ENCODE measurements at regions not wholly inside any gene's neighbourhood (a gene's known extent, or its start where the extent isn't known, plus 50 kb on each side); places are given as distances from the start of the nearest gene placed in this dataset.

GRCh38 chr1:79556189-79556588, 549.7 kb upstream of the ADGRL4 start:
- Mint-ChIP-seq H3K9me3 (peaks cover 1 to 14% (median 8%) of the 10 kb centered on the region in 7 donors), H3K4me1 (no peaks in the 10 kb centered on the region), H3K4me3 (no peak overlapping the region), H3K27ac (no peak overlapping the region), H3K27me3 (ENCODE audit: low read depth in 3 of 3) (no peaks in the 10 kb centered on the region), H3K36me3 (no peaks in the 10 kb centered on the region)
- Histone ChIP-seq H3K4me2 (replicated peaks; ENCODE audit: extremely low read depth, low read length, poor library complexity, severe bottlenecking) (no peak overlapping the region), H3K79me2 (ENCODE audit: insufficient read depth, low read length) (no peaks in the 10 kb centered on the region), H2AFZ (ENCODE audit: insufficient read depth, low read depth, low read length, poor library complexity, severe bottlenecking) (no peak overlapping the region), H4K20me1 (ENCODE audit: insufficient read depth, low read length) (no peaks in the 10 kb centered on the region), H3K27ac (ENCODE audit: low read depth in 1 of 2, low read length in 2 of 2) (no peak overlapping the region), H3K9me3 (replicated peaks in 1 of 2; ENCODE audit: control insufficient read depth in 1 of 2, insufficient read depth in 1 of 2, low read length in 2 of 2) (peaks cover 20 to 23% of the 10 kb centered on the region in 2 donors), H3K27me3 (ENCODE audit: control insufficient read depth in 2 of 2, insufficient read depth in 2 of 2, low read length in 2 of 2) (no peaks in the 10 kb centered on the region), H3K4me1 (ENCODE audit: control insufficient read depth in 1 of 2, insufficient read depth in 2 of 2, low read length in 2 of 2) (no peaks in the 10 kb centered on the region), H3K9ac (ENCODE audit: insufficient read depth, low read length, poor library complexity, severe bottlenecking) (no peak overlapping the region), H3K36me3 (replicated peaks in 1 of 2; ENCODE audit: control insufficient read depth in 1 of 2, insufficient read depth in 2 of 2, low read length in 2 of 2) (no peaks in the 10 kb centered on the region), H3K4me3 (replicated peaks in 1 of 3; ENCODE audit: low read depth in 2 of 3, low read length in 3 of 3) (no peak overlapping the region)
- no peak for DNase-seq
- no peak for TF ChIP-seq CTCF (IDR thresholded peaks at IDR 0.05)
- intact Hi-C loops (cut with micrococcal nuclease): no loop called here

DNA sequence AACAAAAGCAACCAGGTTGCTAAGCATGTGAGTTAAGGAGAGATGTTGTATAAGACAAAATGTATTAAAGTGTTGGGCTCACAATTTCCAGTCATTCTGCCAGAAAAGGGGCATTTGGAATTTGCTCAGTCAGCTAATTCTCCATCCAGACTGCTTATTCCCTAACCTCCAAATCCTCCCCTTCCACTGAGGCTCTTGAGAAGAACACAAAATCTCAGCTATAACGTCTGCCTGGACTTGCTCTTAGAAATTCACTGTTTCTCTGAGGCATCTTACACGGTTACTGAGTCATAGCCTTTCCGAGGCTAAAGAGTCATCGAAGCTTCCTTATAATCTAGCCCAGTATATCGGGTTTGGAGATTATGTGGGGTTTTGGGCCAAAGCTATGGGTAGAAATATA, 548.2 kb upstream of the ADGRL4 start:
- Histone ChIP-seq H3K79me2 (ENCODE audit: insufficient read depth, low read length) (no peaks in the 10 kb centered on the region), H3K4me3 (replicated peaks in 1 of 3; ENCODE audit: low read depth in 2 of 3, low read length in 3 of 3) (no peak overlapping the region), H3K36me3 (replicated peaks in 1 of 2; ENCODE audit: control insufficient read depth in 1 of 2, insufficient read depth in 2 of 2, low read length in 2 of 2) (no peaks in the 10 kb centered on the region), H2AFZ (ENCODE audit: insufficient read depth, low read depth, low read length, poor library complexity, severe bottlenecking) (no peak overlapping the region), H3K4me1 (ENCODE audit: control insufficient read depth in 1 of 2, insufficient read depth in 2 of 2, low read length in 2 of 2) (no peaks in the 10 kb centered on the region), H3K9ac (ENCODE audit: insufficient read depth, low read length, poor library complexity, severe bottlenecking) (no peak overlapping the region), H3K27me3 (ENCODE audit: control insufficient read depth in 2 of 2, insufficient read depth in 2 of 2, low read length in 2 of 2) (no peaks in the 10 kb centered on the region), H4K20me1 (ENCODE audit: insufficient read depth, low read length) (no peaks in the 10 kb centered on the region), H3K9me3 (replicated peaks in 1 of 2; ENCODE audit: control insufficient read depth in 1 of 2, insufficient read depth in 1 of 2, low read length in 2 of 2) (peaks cover 15 to 19% of the 10 kb centered on the region in 2 donors), H3K27ac (ENCODE audit: low read depth in 1 of 2, low read length in 2 of 2) (no peak overlapping the region), H3K4me2 (replicated peaks; ENCODE audit: extremely low read depth, low read length, poor library complexity, severe bottlenecking) (no peak overlapping the region)
- intact Hi-C loops (cut with micrococcal nuclease): no loop called here
- no peak for DNase-seq
- Mint-ChIP-seq H3K27me3 (ENCODE audit: low read depth in 3 of 3) (no peaks in the 10 kb centered on the region), H3K36me3 (no peaks in the 10 kb centered on the region), H3K4me1 (no peaks in the 10 kb centered on the region), H3K4me3 (no peak overlapping the region), H3K27ac (no peak overlapping the region), H3K9me3 (peaks cover 2 to 8% (median 7%) of the 10 kb centered on the region in 7 donors)
- 67% methylated on average over 1 of the region's 5 CpGs for WGBS (ENCODE audit: insufficient coverage)
- no peak for TF ChIP-seq CTCF (IDR thresholded peaks at IDR 0.05)
